ENCODE measurements at regions not wholly inside any gene's neighbourhood (a gene's known extent, or its start where the extent isn't known, plus 50 kb on each side); places are given as distances from the start of the nearest gene placed in this dataset.

DNA sequence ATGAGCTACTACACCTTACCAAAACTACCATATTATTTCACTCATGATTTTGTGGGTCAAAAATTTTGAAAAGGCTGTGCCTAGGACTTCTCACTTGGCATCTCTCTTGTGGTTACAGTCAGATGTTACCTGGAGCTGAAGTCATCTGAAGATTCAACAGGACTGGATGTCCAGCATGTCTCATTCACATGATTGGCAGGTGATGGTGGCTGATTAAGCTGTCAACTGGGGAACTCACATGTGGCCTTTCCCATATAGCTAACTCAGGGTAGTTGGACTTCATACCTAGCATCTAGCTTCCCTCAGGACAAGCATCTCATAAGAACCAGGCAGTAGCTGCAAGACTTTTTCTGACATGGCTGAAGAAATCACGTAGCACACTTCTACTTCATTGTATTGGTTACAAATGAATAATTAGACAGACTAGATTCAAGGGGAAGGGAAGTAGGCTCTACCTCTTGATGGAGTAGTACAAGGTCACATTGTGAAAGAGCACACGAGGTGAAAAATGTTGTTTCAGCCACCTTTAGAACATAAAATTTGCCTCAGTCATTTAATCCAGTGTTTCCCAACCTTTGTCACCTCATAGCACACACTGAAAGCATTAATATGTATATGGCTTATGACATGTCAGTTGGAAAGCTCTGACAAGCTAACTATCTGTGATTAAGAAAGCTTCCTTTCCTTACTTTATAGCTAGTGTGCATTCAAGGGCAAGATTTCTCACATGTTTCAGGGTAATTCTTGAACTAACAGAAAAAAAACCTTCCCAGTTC, 68.0 kb upstream of the PTGFRN start:
- TF ChIP-seq EP300 (IDR thresholded peaks at IDR 0.05): no peak
- no peak for TF ChIP-seq CTCF (IDR thresholded peaks at IDR 0.05)
- no peak for TF ChIP-seq POLR2AphosphoS5 (IDR thresholded peaks at IDR 0.05)
- no peak for TF ChIP-seq POLR2A (IDR thresholded peaks at IDR 0.05)
